GM18868 (cell line): ENCODE measurements at regions not wholly inside any gene's neighbourhood (a gene's known extent, or its start where the extent isn't known, plus 50 kb on each side); places are given as distances from the start of the nearest gene placed in this dataset.
"Not testable (repeated sequence)": the region's sequence is repeated elsewhere in the genome, so short reads cannot be mapped to it uniquely, and the experiment has no call there.

Experiments used
- ATAC-seq: cut with Tn5 transposase; IDR thresholded peaks from one replicate; pipeline ENCODE4 v1.9.1; 2021; ENCODE audit warnings: mild to moderate bottlenecking, moderate library complexity; ENCODE audit not compliant: unreplicated experiment

GRCh38 chr4:20196476-20196875, 55.2 kb upstream of the SLIT2 start:
- no peak for ATAC-seq

GRCh38 chr4:20195071-20195885, 56.4 kb upstream of the SLIT2 start:
- no peak for ATAC-seq

GRCh38 chr4:20194123-20195013, 57.3 kb upstream of the SLIT2 start:
- peak; percentile 79 for ATAC-seq

GRCh38 chr4:20193141-20193936, 58.4 kb upstream of the SLIT2 start:
- ATAC-seq = no peak

GRCh38 chr4:20192736-20193135, 59.0 kb upstream of the SLIT2 start:
- ATAC-seq = no peak

GRCh38 chr4:20185103-20185502, 66.6 kb upstream of the SLIT2 start:
- no peak for ATAC-seq

GRCh38 chr4:20183131-20183530, 68.6 kb upstream of the SLIT2 start:
- ATAC-seq = not testable (repeated sequence)

- ATAC-seq = no peak
These were observed 69.8 kb upstream of the SLIT2 start for GRCh38 chr4:20181926-20182325.

- ATAC-seq = no peak
These were observed 71.2 kb upstream of the SLIT2 start for GRCh38 chr4:20180509-20180908.

- no peak for ATAC-seq
These were observed 72.7 kb upstream of the SLIT2 start for GRCh38 chr4:20178902-20179576.

GRCh38 chr4:20176881-20177280, 74.8 kb upstream of the SLIT2 start:
- no peak for ATAC-seq

- ATAC-seq = no peak
These were observed 79.5 kb upstream of the SLIT2 start for GRCh38 chr4:20172070-20172760.

GRCh38 chr4:20166544-20166943, 85.2 kb upstream of the SLIT2 start:
- ATAC-seq = no peak

GRCh38 chr4:20159516-20159915, 92.2 kb upstream of the SLIT2 start:
- no peak for ATAC-seq

GRCh38 chr4:20158195-20158594, 93.5 kb upstream of the SLIT2 start:
- no peak for ATAC-seq

GRCh38 chr4:20151436-20151835, 100.3 kb upstream of the SLIT2 start:
- no peak for ATAC-seq

- ATAC-seq = not testable (repeated sequence)
These were observed 102.6 kb upstream of the SLIT2 start for GRCh38 chr4:20149143-20149542.

- no peak for ATAC-seq
These were observed 114.5 kb upstream of the SLIT2 start for GRCh38 chr4:20137176-20137575.

GRCh38 chr4:20127626-20128025, 124.1 kb upstream of the SLIT2 start:
- no peak for ATAC-seq

GRCh38 chr4:20126906-20127305, 124.8 kb upstream of the SLIT2 start:
- no peak for ATAC-seq
